Naive B cell (primary cell): ENCODE measurements at regions not wholly inside any gene's neighbourhood (a gene's known extent, or its start where the extent isn't known, plus 50 kb on each side); places are given as distances from the start of the nearest gene placed in this dataset.
"Not testable (repeated sequence)": the region's sequence is repeated elsewhere in the genome, so short reads cannot be mapped to it uniquely, and the experiment has no call there.

Experiments
- ATAC-seq, 2 donors: fragments of 150-1000 bp; cut with Tn5 transposase; 2 replicates each; pipeline ENCODE4 v1.10.0; 2021; ENCODE audit warnings: low read depth in 2 of 2, mild to moderate bottlenecking in 2 of 2, moderate library complexity in 2 of 2
- DNase-seq: peaks from one replicate; pipeline ENCODE4 v3.0.0; 2022
- H3K27ac Mint-ChIP-seq, 6 donors: one replicate each; pipeline ENCODE4 v1.8.0; 2020 to 2022; ENCODE audit warnings: mild to moderate bottlenecking in 6 of 6, mixed read lengths in 6 of 6, moderate library complexity in 5 of 6, inconsistent platforms in 2 of 6
- H3K27me3 Mint-ChIP-seq, 3 donors: one replicate each; pipeline ENCODE4 v1.8.0; 2021 to 2022; ENCODE audit warnings: mixed read lengths in 3 of 3, mild to moderate bottlenecking in 1 of 3
- H3K36me3 Mint-ChIP-seq, 2 donors: one replicate each; pipeline ENCODE4 v1.8.0; 2020 to 2022; ENCODE audit warnings: mixed read lengths in 2 of 2, inconsistent platforms in 1 of 2, mild to moderate bottlenecking in 1 of 2
- H3K4me1 Mint-ChIP-seq, 3 donors: one replicate each; pipeline ENCODE4 v1.8.0; 2020 to 2022; ENCODE audit warnings: mixed read lengths in 3 of 3, inconsistent platforms in 1 of 3, mild to moderate bottlenecking in 1 of 3, moderate library complexity in 1 of 3
- H3K4me3 Mint-ChIP-seq, 8 donors: one replicate each; pipeline ENCODE4 v1.8.0; 2020 to 2022; ENCODE audit warnings: mild to moderate bottlenecking in 8 of 8, mixed read lengths in 8 of 8, moderate library complexity in 8 of 8, inconsistent platforms in 2 of 8
- H3K9me3 Mint-ChIP-seq, 7 donors: one replicate each; pipeline ENCODE4 v1.8.0; 2020 to 2022; ENCODE audit warnings: mixed read lengths in 7 of 7, mild to moderate bottlenecking in 5 of 7, inconsistent platforms in 2 of 7, moderate library complexity in 1 of 7

- not testable (repeated sequence) for H3K9me3 Mint-ChIP-seq, H3K36me3 Mint-ChIP-seq, H3K4me3 Mint-ChIP-seq, ATAC-seq, H3K27me3 Mint-ChIP-seq, DNase-seq
- peaks cover 0 to 12% (median 0%) of the 10 kb centered on the region in 3 donors for H3K4me1 Mint-ChIP-seq
- H3K27ac Mint-ChIP-seq = peak overlapping the region in 1 of 6 donors; percentile 36
These were observed 71.2 kb upstream of the LYPLAL1 start for GRCh38 chr1:219102466-219102865.

DNA sequence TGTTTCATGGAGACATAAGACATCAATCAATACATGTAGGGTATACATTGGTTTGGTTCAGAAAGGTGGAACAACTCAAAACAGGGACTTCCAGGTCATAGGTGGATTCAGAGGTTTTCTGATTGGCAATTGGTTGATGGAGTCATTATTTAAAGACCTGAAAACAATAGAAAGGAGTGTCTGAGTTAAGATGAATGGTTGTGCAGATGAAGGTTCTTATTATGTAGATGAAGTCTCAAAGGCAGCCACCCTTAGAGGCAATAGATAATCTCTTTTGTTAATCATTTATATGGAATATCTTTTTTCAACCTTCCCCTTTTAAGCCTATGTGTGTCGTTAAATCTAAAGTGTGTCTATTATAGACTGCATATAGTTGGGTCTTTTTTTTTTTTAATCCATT is 67.8 kb upstream of the LYPLAL1 start:
- peaks cover 0 to 12% of the 10 kb centered on the region in 2 donors for H3K36me3 Mint-ChIP-seq
- H3K27ac Mint-ChIP-seq = no peak overlapping the region
- peaks cover 0 to 5% (median 0%) of the 10 kb centered on the region in 7 donors for H3K9me3 Mint-ChIP-seq
- ATAC-seq (no peak), DNase-seq (no peak)
- peaks cover 0 to 8% (median 0%) of the 10 kb centered on the region in 3 donors for H3K4me1 Mint-ChIP-seq
- peaks cover 4 to 17% (median 15%) of the 10 kb centered on the region in 3 donors for H3K27me3 Mint-ChIP-seq
- no peak overlapping the region for H3K4me3 Mint-ChIP-seq

- Mint-ChIP-seq H3K9me3 (peaks cover 5 to 26% (median 18%) of the 10 kb centered on the region in 7 donors), H3K4me1 (peaks cover 0 to 8% (median 0%) of the 10 kb centered on the region in 3 donors), H3K27ac (no peak overlapping the region), H3K4me3 (no peak overlapping the region), H3K36me3 (peaks cover 5 to 29% of the 10 kb centered on the region in 2 donors), H3K27me3 (peaks cover 8 to 26% (median 23%) of the 10 kb centered on the region in 3 donors)
- DNase-seq (no peak), ATAC-seq (no peak)
These were observed 64.2 kb upstream of the LYPLAL1 start for GRCh38 chr1:219109424-219110018.

DNA sequence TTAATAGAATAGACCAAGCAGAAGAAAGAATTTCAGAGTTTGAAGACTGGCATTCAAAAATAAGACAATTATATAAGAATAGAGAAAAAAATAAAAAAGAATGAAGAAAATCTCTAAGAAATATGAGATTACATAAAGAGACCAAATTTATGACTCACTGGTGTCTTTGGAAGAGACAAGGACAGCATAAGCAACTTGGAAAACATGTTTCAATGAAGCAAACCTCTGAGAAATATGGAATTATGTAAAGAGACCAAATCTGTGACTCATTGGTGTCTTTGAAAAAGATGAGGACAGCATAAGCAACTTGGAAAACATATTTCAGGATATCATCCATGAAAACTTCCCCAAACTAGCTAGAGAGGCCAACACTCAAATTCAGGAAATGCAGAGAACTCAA is 60.4 kb upstream of the LYPLAL1 start:
- no peak for ATAC-seq
- Mint-ChIP-seq H3K36me3 (peaks cover 5 to 30% of the 10 kb centered on the region in 2 donors), H3K4me1 (peaks cover 0 to 8% (median 0%) of the 10 kb centered on the region in 3 donors), H3K27me3 (peaks cover 8 to 33% (median 20%) of the 10 kb centered on the region in 3 donors), H3K4me3 (no peak overlapping the region), H3K9me3 (peaks cover 5 to 28% (median 17%) of the 10 kb centered on the region in 7 donors), H3K27ac (no peak overlapping the region)
- DNase-seq = no peak

- H3K36me3 Mint-ChIP-seq = peaks cover 5 to 24% of the 10 kb centered on the region in 2 donors
- H3K4me3 Mint-ChIP-seq = no peak overlapping the region
- ATAC-seq = no peak
- no peak for DNase-seq
- H3K27me3 Mint-ChIP-seq = peaks cover 8 to 30% (median 12%) of the 10 kb centered on the region in 3 donors
- peaks cover 5 to 24% (median 17%) of the 10 kb centered on the region in 7 donors for H3K9me3 Mint-ChIP-seq
- H3K4me1 Mint-ChIP-seq = peaks cover 0 to 5% (median 0%) of the 10 kb centered on the region in 3 donors
- no peak overlapping the region for H3K27ac Mint-ChIP-seq
These were observed 59.7 kb upstream of the LYPLAL1 start for GRCh38 chr1:219114014-219114413.

DNA sequence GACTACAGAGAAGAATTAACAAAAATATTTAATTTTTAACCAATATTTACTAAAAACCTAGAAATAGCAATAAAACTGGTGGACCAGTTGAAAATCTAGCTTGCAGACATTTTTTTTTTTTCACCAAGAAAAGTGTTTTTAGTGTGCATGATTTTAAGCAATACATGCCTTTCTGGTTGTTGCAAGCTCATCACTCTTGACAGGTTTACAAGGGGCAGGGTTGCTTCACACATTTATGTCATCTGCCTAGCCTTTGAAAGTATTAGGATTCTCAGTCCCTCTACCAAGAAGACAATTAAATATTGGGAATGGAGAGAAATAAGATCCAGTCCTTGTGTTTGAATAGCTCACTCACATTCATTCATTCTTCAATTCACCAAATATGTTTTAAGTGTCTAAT is 53.8 kb upstream of the LYPLAL1 start:
- Mint-ChIP-seq H3K36me3 (no peaks in the 10 kb centered on the region), H3K27me3 (peaks cover 0 to 10% (median 0%) of the 10 kb centered on the region in 3 donors), H3K4me1 (no peaks in the 10 kb centered on the region), H3K4me3 (no peak overlapping the region), H3K27ac (no peak overlapping the region), H3K9me3 (no peaks in the 10 kb centered on the region)
- ATAC-seq (no peak), DNase-seq (no peak)

DNA sequence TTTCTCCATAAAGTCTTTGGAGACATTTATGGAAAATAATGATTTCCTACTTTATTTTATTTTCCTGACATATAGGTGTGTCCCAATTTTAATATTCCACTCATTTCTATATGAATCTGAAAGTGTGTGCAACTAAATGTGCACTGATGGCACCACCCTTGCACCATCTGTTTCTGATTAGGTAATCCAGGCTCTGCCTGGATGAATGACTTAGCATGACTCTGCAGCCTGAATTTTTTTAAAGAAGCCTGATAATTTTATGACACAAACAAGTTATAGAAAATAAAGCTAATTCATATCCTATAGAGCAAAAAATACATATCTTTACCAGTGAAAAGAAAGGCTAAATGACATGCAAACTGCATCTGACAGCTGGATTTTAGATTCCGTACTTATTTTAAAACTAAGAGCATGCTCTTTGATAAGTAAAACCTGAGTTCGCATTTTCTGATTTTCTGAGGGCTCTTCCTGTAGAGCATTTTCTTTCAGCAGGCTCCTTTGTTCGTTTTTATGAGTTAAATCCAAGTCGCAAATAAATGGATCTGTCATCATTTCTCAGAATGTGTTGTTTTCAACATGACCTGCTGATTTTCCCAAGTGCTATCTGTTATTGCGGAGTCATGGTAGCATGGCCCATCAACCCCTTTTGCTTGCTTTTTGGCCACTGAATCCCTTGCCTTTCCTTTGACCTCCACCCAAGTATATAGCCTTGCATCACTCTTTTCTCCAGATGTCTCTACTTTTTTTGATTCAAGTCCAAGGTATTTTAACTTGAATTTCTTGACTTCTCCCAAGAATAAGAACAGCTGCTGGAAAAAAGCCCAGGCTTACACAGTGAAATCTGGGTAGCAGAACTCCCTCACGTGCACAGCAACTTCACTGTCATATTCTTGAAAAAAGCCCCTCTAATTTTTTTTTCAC is 52.8 kb upstream of the LYPLAL1 start:
- no peaks in the 10 kb centered on the region for H3K36me3 Mint-ChIP-seq
- ATAC-seq = no peak
- H3K4me1 Mint-ChIP-seq = no peaks in the 10 kb centered on the region

DNA sequence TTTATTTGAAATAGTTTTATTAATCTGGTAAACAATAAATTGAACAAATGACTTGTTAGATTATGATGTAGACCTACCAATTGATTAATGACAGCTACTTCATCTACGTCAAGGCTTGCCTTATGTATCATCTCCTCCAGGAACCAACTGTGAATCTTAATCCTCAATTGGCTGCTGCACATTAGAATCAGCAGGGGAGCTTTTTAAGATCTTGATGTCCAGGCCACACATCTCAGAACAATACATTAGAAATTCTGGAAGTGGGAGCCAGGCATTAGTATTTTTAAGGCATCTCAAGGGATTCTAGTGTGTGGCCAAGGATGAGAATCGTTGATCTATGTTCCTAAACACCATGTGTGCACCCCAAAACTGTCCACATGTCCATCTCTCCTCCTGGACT is 52.0 kb upstream of the LYPLAL1 start:
- no peak overlapping the region for H3K4me3 Mint-ChIP-seq
- H3K4me1 Mint-ChIP-seq = no peaks in the 10 kb centered on the region
- no peak for DNase-seq
- H3K36me3 Mint-ChIP-seq = no peaks in the 10 kb centered on the region
- no peak for ATAC-seq
- H3K27ac Mint-ChIP-seq = no peak overlapping the region
- peaks cover under 1 to 15% (median 11%) of the 10 kb centered on the region in 3 donors for H3K27me3 Mint-ChIP-seq
- H3K9me3 Mint-ChIP-seq = no peaks in the 10 kb centered on the region

More for the DNA sequence above, 52.8 kb upstream of the LYPLAL1 start:
- Mint-ChIP-seq H3K9me3 (no peaks in the 10 kb centered on the region), H3K27ac (peak overlapping the region in 1 of 6 donors; percentile 84), H3K27me3 (peaks cover 0 to 10% (median 5%) of the 10 kb centered on the region in 3 donors), H3K4me3 (no peak overlapping the region)
- no peak for DNase-seq

DNA sequence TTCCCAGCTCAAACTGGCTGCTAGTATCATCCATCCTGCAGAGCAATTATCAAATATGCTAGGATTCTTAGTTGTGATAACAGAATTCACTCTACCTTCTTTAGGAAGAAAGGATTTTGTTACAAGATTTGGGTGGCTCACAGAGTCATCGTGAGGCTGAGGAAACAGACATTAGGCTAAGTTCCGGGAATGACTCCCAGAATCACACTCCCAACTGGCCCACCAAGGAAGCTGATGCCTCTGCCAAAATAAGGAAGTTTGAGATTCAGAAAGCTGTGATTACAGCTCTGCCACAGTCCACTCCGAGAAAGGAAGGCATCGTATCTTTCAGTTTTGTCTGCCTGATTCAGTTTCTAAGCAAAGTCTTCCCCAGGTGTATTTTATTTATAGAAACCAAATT is 50.6 kb upstream of the LYPLAL1 start:
- Mint-ChIP-seq H3K9me3 (no peaks in the 10 kb centered on the region), H3K4me3 (no peak overlapping the region), H3K27ac (no peak overlapping the region), H3K4me1 (no peaks in the 10 kb centered on the region), H3K36me3 (no peaks in the 10 kb centered on the region), H3K27me3 (peaks cover 10 to 14% (median 11%) of the 10 kb centered on the region in 3 donors)
- ATAC-seq (no peak), DNase-seq (no peak)
